CD4-positive, alpha-beta T cell treated with Interleukin-17A for 1 hour (primary cell): ENCODE measurements at regions not wholly inside any gene's neighbourhood (a gene's known extent, or its start where the extent isn't known, plus 50 kb on each side); places are given as distances from the start of the nearest gene placed in this dataset.
"Not testable (repeated sequence)": the region's sequence is repeated elsewhere in the genome, so short reads cannot be mapped to it uniquely, and the experiment has no call there.

Experiments used
- DNase-seq: peaks from one replicate; pipeline ENCODE4 v3.0.0-alpha.2; 2020

- no peak for DNase-seq
Observed at GRCh38 chr5:126233256-126233655, 190.0 kb upstream of the GRAMD2B start.

DNA sequence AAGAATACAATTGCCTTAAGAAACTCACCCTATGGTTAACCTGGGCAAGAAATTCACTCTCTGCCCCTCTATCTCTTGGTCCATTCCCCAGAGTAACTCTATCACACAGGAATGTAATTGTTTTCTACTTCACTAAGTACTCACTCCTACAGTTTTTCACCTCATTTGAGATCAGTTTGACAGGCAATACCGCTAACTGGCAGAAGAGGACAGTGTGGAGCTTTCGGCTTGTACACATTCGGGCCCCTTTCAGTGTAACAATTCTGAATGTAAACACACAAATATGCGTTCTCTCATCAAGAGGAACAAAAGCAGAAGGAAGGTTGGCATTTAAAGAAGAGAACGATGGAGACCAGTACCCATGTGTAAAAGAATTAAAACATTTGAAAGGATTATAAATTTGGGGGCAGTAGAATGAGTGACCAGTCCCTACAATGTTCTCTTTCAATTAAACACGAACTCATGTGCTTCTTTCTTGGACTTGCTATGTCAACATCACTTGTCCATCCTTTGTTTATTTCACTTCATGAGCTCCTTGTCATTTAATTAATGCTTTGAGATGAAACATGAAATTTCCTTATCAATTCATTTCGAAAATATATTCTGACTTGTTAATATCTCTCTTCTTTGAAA is 188.5 kb upstream of the GRAMD2B start:
- DNase-seq, result peak; percentile 2

DNA sequence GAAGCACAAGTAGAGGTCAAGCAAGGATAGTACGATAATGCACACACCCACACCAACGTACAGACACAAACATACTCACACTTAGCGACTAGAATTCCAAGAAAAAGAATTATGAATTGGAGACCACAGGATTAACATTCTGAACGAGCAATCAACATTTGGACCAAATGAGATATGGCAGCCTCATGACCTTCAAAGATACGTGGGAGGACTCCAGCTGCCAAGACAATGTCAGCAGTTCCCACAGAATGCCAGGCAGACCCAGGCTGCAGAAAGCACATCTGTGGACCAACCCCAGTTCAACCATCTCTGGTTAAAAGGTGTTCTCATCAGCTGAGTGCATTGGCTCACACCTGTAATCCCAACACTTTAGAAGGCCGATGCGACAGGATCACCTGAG is 187.6 kb upstream of the GRAMD2B start:
- no peak for DNase-seq

- no peak for DNase-seq
Observed at GRCh38 chr5:126236994-126237393, 186.2 kb upstream of the GRAMD2B start.

DNA sequence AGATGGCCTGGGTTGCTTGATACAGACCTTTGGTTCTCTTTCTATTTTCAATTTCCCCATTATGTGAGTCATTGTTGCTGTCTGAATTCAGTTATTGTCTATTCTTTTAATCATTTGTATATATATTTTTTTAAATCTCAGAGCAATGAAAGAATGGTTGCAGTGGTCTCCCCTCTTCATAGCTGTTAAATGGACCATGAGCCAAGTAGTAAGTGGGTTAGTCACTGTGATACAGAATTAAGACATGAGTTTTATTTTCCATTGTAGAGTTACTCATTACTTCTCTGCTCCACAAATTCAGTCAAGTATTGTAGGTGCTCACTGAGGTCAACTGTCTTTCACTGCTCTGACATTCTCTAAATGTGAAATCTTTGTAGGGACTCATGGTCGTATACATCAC is 174.6 kb upstream of the GRAMD2B start:
- DNase-seq, result no peak

DNA sequence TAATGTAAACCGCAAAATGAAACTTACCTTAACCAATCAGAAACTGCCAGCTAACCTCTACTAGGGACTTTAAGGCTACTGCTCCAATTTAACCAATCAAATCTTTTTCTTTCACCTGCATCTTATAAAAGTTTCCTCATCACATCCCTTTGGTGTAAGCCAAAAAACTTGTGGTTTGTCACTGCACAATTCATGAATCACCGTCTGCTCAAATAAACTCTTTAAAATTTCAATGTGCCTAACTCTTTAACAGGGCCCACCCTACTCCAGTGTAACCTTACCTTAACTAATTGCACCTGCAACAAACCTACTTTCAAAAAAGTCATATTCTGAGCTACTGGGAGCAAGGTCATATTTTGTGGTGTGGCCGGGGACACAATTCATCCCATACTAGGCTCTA is 172.2 kb upstream of the GRAMD2B start:
- DNase-seq, result no peak

DNA sequence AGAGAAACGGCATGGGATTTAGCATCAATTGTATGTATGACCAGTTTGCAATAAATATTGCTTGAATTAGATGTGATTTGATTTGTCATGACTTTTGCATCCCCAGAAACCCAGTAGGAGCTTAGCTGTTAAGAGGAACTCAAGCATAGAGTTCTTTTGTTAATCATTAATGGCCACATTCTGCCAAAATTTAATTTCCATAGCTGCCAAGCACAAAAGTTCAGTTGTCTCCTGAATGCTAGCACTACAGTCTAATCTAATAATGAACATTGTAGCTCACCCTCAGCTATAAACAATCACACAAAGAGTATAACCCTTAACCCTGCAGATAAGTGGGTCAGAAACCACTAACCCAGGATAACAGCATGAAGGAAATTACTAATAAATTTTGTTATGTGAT is 169.8 kb upstream of the GRAMD2B start:
- DNase-seq, result no peak

DNA sequence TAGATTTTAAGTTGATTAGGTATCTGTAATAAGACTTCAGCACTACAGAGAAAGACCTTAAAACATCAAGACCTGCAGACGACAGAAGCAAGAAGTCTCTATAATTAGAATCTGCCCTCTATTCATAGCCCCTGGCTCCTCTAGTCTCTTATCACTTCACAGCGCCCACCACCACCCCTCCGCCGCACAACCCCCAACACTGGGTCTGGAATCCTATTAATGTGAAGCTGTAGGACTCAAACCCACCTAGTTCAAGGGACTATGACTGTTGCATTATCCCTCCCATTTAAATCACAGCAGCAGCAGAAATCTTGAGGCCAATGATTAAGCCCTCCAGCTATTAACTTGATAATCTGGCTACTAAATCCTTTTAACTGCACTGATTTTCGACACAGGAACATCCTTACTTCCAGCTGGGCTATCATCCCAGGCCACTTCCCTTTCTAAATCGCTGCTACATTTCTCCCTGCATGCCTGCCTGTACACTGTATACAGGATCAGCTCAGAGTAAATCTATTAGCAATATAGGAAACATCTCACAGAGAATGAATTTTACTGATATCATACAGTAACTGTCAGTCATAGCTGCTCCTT is 159.5 kb upstream of the GRAMD2B start:
- no peak for DNase-seq

GRCh38 chr5:126265917-126266316 is 157.3 kb upstream of the GRAMD2B start:
- no peak for DNase-seq

DNA sequence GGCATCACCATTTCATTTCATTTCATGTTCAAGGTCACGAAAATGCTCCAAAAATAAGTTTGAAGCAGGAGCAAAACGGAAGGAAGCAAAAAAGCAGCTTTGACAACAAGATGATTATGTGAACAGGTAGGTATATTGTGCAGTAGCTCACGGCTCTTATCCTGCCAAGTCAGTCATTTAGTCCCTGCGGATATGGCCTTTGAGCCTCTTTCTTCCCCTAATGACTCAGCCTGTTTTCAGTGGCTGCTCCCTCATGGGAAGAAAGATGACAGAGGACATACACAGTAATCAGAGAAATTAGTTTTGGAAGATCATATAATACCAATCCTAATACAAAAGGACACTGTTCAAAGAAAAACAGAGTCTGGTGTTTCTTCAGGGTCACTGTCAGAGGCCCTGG is 155.8 kb upstream of the GRAMD2B start:
- DNase-seq, result no peak

GRCh38 chr5:126268697-126269315 is 154.4 kb upstream of the GRAMD2B start:
- DNase-seq, result no peak

- no peak for DNase-seq
Observed at GRCh38 chr5:126269511-126269910, 153.7 kb upstream of the GRAMD2B start.

DNA sequence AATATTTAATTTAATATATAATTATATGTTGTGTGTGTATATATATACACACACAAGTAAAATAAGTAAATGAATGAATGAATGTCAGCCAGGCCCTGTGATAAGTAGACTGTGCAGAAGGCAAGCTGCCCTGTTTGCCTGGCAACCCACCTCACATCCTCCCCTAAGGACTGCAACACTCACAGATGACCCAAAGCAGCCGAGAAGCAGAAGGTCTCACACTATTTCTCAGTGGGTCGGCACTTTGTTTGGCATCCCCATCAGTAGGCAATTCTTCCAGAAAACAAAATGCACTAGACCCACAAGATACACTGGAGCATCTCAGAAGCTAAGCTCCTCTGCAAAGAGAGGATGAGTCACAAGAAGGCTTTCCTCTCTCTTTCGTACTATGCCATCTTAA is 152.1 kb upstream of the GRAMD2B start:
- DNase-seq, result no peak

DNA sequence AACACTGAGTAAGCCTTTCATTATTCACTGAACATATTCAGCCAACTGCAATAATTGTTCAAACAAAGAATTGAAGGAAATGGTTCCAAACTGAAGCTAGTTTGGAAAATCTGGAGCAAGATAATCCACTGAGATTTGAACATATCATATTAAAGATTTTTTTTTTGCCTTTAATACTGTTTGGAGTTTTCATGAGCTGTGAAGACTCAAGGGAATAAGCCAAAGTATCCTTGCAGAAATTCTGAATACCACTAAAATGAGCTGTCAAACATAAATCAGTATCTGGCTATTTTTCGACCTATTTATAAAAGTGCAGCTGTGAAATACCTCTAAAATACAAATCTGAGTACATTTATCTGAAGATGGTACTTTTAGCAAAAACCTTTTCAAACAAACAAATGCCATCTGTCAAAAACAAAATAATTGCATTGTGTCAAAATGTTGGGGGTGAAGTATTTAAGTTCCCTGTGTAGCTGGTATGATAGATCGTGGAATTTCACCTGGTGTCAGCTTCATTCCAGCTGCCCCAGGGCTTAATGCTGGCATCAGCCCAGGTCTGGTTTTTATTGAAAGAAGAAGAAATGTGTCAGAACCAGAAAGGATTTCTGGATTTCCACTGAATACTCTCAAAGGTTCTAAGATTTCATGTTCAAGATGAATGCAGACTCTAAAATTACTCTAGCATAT is 149.0 kb upstream of the GRAMD2B start:
- no peak for DNase-seq

- no peak for DNase-seq
Observed at GRCh38 chr5:126274763-126275125, 148.5 kb upstream of the GRAMD2B start.

- no peak for DNase-seq
Observed at GRCh38 chr5:126277762-126278161, 145.4 kb upstream of the GRAMD2B start.

DNA sequence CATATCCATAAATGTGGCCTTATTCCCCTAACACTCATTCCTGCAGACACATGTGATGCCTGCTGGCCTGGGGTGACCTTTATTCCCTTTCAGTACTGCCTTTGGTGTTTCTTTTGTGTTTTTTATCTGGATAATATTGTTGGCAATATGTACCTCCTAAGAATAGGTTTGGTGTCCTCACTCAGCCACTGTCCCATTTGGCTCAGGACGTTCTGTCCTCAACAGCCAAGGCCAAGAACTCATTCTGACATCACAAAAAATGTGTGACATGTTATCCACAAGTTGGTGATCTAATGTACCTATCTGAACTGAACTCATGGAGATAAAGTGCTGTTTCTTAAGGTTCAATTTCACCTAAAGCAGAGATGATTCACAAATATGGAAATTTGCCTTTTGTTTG is 142.9 kb upstream of the GRAMD2B start:
- DNase-seq, result no peak

DNA sequence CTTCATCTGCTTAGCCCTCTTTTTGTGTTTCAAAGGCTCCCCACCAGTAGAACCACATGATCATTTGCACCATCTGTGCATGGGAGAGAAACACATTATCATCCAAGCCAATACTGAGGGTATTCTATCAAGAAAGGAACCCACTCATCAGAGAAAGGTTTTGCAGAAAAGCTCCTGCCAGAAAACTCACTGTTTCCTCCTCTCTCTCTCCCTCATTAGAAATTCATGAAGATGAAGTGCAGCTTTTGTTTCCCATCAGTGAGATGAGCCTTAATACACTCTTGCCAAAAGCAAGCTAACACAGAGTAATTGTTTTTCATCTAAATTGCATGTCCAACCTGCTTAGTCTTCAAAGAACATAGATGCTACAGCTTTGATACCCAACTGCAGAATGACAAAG is 142.4 kb upstream of the GRAMD2B start:
- DNase-seq, result no peak

GRCh38 chr5:126284977-126285696 is 138.1 kb upstream of the GRAMD2B start:
- no peak for DNase-seq

GRCh38 chr5:126296121-126296520 is 127.1 kb upstream of the GRAMD2B start:
- not testable (repeated sequence) for DNase-seq

DNA sequence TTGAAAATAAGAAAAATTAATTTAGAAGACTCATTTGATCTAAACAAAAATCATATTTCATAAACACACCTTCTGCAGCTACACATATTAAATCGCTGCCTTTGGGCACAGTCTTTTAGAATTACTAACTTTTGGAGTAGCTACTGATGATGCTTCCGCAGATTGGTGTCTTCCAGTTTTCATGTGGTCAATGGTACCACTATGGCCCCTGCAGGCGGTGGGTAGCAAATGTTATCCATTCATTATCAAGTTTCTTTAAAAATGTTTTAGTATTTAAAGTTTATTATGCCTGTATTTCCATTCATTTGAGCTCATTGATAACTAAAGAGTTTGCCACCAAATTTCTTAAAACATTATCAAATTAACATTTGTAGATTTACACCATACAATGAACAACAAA is 122.9 kb upstream of the GRAMD2B start:
- DNase-seq, result no peak

GRCh38 chr5:126301056-126301455 is 122.2 kb upstream of the GRAMD2B start:
- DNase-seq, result no peak

DNA sequence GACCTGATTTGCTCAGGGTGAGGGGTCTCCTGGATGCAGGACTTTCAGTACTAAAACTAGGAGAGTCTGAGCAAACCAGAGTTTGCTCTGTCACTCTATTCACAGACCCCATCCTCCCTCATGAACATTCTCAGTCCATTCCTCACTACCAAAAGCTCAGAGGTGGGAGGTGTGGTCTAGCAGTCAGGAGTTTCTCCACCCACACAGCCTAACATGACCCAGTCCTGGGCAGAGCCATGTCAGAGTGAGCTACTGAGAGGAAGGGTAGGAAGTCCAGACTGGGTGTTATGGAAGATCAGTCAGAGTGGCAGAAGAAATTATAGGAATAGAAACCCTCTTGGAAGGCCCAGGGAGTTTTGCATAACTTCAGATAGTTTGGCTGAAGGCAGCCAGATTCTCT is 113.3 kb upstream of the GRAMD2B start:
- DNase-seq, result no peak

GRCh38 chr5:126311766-126312165 is 111.4 kb upstream of the GRAMD2B start:
- DNase-seq, result no peak
